Prostate gland (tissue), 2 donors: ENCODE measurements at regions not wholly inside any gene's neighbourhood (a gene's known extent, or its start where the extent isn't known, plus 50 kb on each side); places are given as distances from the start of the nearest gene placed in this dataset.
"Not testable (repeated sequence)": the region's sequence is repeated elsewhere in the genome, so short reads cannot be mapped to it uniquely, and the experiment has no call there.

ENCODE experiments used
- DNase-seq: peaks from one replicate; pipeline ENCODE4 v3.0.0-alpha.2; 2019; ENCODE audit warnings: low spot score
- H3K27ac ChIP-seq, 2 donors: fragments of 200-600 bp; sonication (generic); 2 replicates each; pipeline ENCODE4 v1.5.1; 2017 to 2019
- H3K27me3 ChIP-seq: fragments of 200-600 bp; sonication (generic); replicated peaks from 2 replicates; pipeline ENCODE4 v1.5.1; 2019; ENCODE audit not compliant: insufficient read depth
- H3K36me3 ChIP-seq, 2 donors: fragments of 200-600 bp; sonication (generic); 1 replicate in 1 of 2; 2 replicates in 1 of 2; pipeline versions ENCODE4 v1.5.1 to v1.8.1; 2017 to 2019
- H3K4me1 ChIP-seq: fragments of 200-600 bp; sonication (generic); replicated peaks from 2 replicates; pipeline ENCODE4 v1.5.1; 2019
- H3K4me3 ChIP-seq, 2 donors: fragments of 200-600 bp; sonication (generic); 2 replicates each; pipeline ENCODE4 v1.5.1; 2017 to 2019
- H3K9me3 ChIP-seq: fragments of 200-600 bp; sonication (generic); 2 replicates; pipeline ENCODE4 v1.5.1; 2017
- POLR2A ChIP-seq: fragments of 450-650 bp; IDR thresholded peaks from one replicate; pipeline ENCODE4 v1.6.1; 2016; ENCODE audit warnings: antibody characterized with exemption, mild to moderate bottlenecking
- POLR2AphosphoS5 ChIP-seq: sonication (generic); formaldehyde crosslinking; IDR thresholded peaks from one replicate; pipeline ENCODE4 v1.6.1; 2017; ENCODE audit warnings: antibody characterized with exemption
- WGBS: methylation state at CpG from one replicate; pipeline ENCODE4 v1.1.5; 2018; 5-methylcytosine and 5-hydroxymethylcytosine counted together
- intact Hi-C: fragments of 100-400 bp; cut with DNase I; formaldehyde crosslinking; loops from one replicate; pipeline ENCODE4 v1.14.2; 2022
- TF ChIP-seq, protein P1 (sequence below), 4 experiments: fragments of 200-600 bp in 2 of 4; fragments of 450-650 bp in 2 of 4; sonication (generic) in 2 of 4; IDR thresholded peaks; 1 replicate in 3 of 4; 2 replicates in 1 of 4; pipeline ENCODE4 v1.5.1; 2016 to 2019; ENCODE audit warnings: antibody characterized with exemption in 4 of 4, mild to moderate bottlenecking in 2 of 4, moderate library complexity in 2 of 4

GRCh38 chr17:62139141-62139540 lies 74.1 kb upstream of the MED13 start:
- TF ChIP-seq POLR2A, result no peak
- TF ChIP-seq, protein P1, sequence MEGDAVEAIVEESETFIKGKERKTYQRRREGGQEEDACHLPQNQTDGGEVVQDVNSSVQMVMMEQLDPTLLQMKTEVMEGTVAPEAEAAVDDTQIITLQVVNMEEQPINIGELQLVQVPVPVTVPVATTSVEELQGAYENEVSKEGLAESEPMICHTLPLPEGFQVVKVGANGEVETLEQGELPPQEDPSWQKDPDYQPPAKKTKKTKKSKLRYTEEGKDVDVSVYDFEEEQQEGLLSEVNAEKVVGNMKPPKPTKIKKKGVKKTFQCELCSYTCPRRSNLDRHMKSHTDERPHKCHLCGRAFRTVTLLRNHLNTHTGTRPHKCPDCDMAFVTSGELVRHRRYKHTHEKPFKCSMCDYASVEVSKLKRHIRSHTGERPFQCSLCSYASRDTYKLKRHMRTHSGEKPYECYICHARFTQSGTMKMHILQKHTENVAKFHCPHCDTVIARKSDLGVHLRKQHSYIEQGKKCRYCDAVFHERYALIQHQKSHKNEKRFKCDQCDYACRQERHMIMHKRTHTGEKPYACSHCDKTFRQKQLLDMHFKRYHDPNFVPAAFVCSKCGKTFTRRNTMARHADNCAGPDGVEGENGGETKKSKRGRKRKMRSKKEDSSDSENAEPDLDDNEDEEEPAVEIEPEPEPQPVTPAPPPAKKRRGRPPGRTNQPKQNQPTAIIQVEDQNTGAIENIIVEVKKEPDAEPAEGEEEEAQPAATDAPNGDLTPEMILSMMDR (IDR thresholded peaks at IDR 0.05), result no peak
- Histone ChIP-seq H3K4me1 (no peaks in the 10 kb centered on the region), H3K4me3 (no peak overlapping the region), H3K9me3 (no peaks in the 10 kb centered on the region), H3K36me3 (no peaks in the 10 kb centered on the region), H3K27me3 (peaks cover 7% of the 10 kb centered on the region), H3K27ac (no peak overlapping the region)
- no peak for DNase-seq
- intact Hi-C loops, result no loop called here
- WGBS, result 81% methylated on average over 25 of the region's 26 CpGs

DNA sequence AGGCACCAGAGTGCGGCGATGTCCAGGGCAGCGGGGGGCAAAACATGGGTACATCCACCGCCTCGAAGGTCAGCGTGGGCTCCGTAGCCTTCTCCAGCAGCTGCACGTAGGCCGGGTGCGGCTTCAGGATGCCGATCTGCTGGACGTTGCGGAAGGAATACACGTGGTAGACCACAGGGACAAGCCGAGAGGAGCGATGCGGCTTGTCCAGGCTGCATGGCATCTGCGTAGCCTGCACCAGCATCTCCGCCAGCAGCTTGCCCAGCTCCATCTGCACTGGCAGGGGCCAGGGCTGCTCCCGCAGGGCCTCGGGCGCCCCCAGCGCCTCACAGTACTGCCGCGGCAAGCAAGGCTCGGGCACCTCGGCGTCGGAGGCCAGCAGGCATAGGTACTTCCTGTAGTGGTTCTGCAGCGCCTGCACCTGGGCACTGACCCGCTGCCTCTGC lies 73.6 kb upstream of the MED13 start:
- H3K27ac ChIP-seq, intact Hi-C loops, H3K36me3 ChIP-seq, H3K27me3 ChIP-seq, H3K4me1 ChIP-seq, H3K9me3 ChIP-seq, H3K4me3 ChIP-seq, DNase-seq: not testable (repeated sequence)
- 9% methylated on average over 19 of the region's 31 CpGs for WGBS

GRCh38 chr17:62137734-62138624 lies 72.9 kb upstream of the MED13 start:
- H3K4me3 ChIP-seq, H3K4me1 ChIP-seq, H3K36me3 ChIP-seq, intact Hi-C loops, H3K27ac ChIP-seq, DNase-seq, H3K9me3 ChIP-seq, H3K27me3 ChIP-seq: not testable (repeated sequence)
- WGBS, result 30% methylated on average over 60 of the region's 92 CpGs

- H3K9me3 ChIP-seq, H3K36me3 ChIP-seq, intact Hi-C loops, H3K27me3 ChIP-seq, DNase-seq, H3K27ac ChIP-seq, H3K4me3 ChIP-seq, H3K4me1 ChIP-seq: not testable (repeated sequence)
- WGBS, result 94% methylated on average over 40 of the region's 40 CpGs
Measured at GRCh38 chr17:62137013-62137733, 72.1 kb upstream of the MED13 start.

- Histone ChIP-seq H3K27me3 (peaks cover 7% of the 10 kb centered on the region), H3K36me3 (no peaks in the 10 kb centered on the region), H3K27ac (no peak overlapping the region), H3K4me1 (no peaks in the 10 kb centered on the region), H3K4me3 (no peak overlapping the region), H3K9me3 (no peaks in the 10 kb centered on the region)
- no peak for DNase-seq
- 81% methylated on average over 1 of the region's 1 CpG for WGBS
- intact Hi-C loops, result no loop called here
- no peak for TF ChIP-seq POLR2AphosphoS5
- TF ChIP-seq, protein P1 (IDR thresholded peaks at IDR 0.05), result no peak
- TF ChIP-seq POLR2A, result no peak
Measured at GRCh38 chr17:62135742-62136141, 70.7 kb upstream of the MED13 start.

- intact Hi-C loops, H3K4me1 ChIP-seq, H3K4me3 ChIP-seq, H3K9me3 ChIP-seq, H3K27ac ChIP-seq, H3K36me3 ChIP-seq, DNase-seq, H3K27me3 ChIP-seq: not testable (repeated sequence)
- WGBS, result 90% methylated on average over 2 of the region's 2 CpGs
Measured at GRCh38 chr17:62135096-62135495, 70.0 kb upstream of the MED13 start.

- 83% methylated on average over 4 of the region's 4 CpGs for WGBS
- no peaks in the 10 kb centered on the region for H3K36me3 ChIP-seq
- TF ChIP-seq, protein P1 (IDR thresholded peaks at IDR 0.05), result no peak
- TF ChIP-seq POLR2A (no peak), POLR2AphosphoS5 (no peak)
- H3K27me3 ChIP-seq, result peaks cover 7% of the 10 kb centered on the region
- H3K27ac ChIP-seq, result no peak overlapping the region
- no peaks in the 10 kb centered on the region for H3K9me3 ChIP-seq
- no peak overlapping the region for H3K4me3 ChIP-seq
- no peaks in the 10 kb centered on the region for H3K4me1 ChIP-seq
- no peak for DNase-seq
- intact Hi-C loops, result no loop called here
Measured at GRCh38 chr17:62134397-62134796, 69.3 kb upstream of the MED13 start.

- H3K27ac ChIP-seq, H3K27me3 ChIP-seq, H3K4me3 ChIP-seq, intact Hi-C loops, H3K36me3 ChIP-seq, H3K9me3 ChIP-seq, DNase-seq, H3K4me1 ChIP-seq: not testable (repeated sequence)
- 93% methylated on average over 6 of the region's 6 CpGs for WGBS
Measured at GRCh38 chr17:62131271-62131670, 66.2 kb upstream of the MED13 start.
